CD4-positive, alpha-beta T cell treated with Interleukin-12 subunit alpha and Interleukin-12 subunit beta, for 1 hour (primary cell): ENCODE measurements at regions not wholly inside any gene's neighbourhood (a gene's known extent, or its start where the extent isn't known, plus 50 kb on each side); places are given as distances from the start of the nearest gene placed in this dataset.

Source experiments
- DNase-seq: peaks from one replicate; pipeline ENCODE4 v3.0.0-alpha.2; 2020

DNA sequence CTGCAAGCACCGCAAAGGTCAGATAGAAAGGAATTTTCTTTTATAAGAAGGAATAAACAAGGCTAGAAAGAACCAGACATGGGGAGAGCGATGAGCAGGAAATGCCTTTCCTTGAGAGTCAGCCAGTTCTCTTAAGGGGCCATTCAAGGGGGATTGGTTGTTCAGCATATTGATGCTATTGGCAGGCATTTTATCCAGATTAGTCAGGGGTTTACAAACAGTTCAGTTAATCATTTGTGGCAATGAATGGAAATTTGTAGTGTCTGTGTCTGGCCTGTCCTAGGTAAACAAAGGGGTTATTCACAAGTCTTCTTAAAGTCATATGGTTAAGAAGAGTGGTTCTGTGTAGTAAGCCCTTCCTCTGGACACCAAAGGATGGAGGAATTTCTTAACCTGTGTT is 184.7 kb upstream of the FRMPD4 start:
- DNase-seq = no peak

DNA sequence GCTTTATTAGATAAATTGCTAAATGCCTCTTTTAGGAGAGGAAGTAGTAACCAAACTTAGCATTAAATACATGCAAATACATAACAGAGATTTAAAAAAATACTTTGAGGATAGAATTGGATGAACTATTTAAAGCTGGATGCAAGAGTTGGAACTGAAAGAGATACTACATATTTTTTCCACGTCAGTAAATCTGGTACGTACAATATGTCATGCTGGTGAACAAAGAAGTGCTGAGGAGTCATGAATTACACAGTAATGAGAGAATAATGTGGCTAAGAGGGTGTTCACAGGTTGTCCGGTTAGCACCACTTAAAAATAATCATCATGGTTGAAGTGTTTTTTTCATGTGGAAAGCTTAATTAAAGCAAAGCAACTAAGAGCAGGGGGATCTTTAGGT is 184.1 kb upstream of the FRMPD4 start:
- DNase-seq = no peak

DNA sequence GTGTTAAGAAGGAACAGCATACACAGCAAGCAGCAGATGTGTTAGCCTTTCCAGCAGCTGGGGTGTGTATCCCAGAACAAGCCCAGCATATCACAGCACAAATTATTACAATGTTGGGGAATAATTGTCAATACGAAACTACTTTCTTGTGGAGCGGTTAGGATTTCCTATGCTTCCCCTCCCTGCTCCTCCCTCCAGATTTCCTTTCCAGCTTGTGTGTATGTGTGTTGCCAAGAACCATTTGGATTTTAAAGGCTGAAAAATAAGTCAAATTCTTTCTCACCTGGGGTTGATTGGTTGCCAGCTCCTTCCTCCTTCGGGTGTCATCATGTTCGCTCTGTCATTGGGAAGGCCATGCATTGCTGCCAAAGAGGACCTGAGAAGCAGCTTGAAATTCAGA is 178.2 kb upstream of the FRMPD4 start:
- DNase-seq = no peak

DNA sequence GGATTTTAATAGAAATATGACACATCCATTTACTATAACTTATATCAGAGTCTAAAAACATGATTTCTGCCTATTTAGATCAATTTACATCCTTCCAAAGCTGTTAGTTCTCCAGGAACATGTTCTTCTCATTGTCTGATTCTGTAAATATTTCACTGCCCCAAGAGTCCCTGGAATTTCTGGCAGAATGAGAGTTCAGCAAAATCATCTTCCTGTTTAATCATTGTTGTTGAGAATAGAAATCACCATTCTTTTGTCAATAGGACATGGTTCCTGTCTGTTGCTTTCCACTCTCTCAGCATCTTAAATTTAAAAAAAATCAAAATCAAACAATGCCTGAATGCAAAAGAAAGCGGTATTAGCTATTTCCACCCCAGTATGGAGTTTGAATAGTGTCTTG is 172.8 kb upstream of the FRMPD4 start:
- DNase-seq = no peak

DNA sequence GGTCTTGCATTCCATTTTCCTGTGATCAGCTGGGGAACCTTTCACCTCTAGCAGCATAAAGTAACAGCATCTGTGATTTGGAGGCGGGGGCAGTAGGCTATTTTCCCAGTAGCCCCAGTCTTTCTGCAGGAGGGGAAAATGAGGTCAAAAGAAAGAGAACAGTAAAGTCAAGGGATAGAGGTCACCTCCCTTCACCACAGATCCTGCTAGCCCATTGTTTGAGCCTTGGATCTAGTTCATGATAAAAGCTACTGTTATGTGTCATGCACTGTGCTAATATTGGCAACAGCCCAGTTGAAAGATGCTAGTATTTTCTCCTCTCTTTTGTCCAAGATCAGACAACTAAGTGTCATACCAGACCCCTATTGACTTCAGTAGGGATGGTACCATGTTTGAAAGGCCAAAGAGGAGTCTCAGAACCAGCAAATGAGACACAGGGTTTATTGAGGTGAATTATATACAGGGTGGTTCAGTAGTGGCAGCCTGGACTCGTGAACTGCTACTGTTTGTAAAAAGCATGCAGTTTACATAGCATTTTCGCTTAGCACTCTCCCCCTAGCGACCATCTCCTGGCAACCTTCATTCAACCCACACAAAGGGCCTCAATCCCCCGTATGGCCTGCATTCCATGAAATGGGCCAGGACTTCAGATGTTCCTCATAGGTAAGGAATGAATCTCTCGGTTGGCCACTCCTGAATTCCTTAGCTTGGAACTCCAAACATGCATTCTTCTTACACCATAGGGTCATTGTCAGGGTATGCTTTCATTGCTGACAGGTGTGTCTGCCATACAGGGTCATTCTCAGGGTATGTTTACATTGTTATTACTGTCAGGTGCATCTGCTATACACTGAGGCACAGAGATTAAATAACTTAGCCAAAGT is 170.0 kb upstream of the FRMPD4 start:
- no peak for DNase-seq

DNA sequence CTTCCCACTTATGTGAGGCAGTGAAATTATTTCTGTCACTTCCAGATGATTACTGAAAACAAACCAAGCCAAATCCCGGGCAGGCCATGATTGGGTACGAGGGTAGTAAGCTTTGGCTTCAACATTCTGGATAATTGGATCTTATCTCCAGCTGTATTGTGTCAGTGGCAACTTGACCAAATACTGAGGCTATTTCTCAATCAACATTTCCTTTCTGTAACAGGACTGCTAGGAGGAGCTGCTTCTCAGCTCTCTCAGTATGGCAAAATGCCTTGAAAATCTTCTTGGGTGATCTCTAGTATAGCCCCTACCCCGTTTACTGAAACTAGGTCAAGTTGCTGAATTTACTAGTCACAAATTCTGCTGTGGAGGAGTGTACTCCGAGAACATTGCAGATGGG is 169.3 kb upstream of the FRMPD4 start:
- no peak for DNase-seq

DNA sequence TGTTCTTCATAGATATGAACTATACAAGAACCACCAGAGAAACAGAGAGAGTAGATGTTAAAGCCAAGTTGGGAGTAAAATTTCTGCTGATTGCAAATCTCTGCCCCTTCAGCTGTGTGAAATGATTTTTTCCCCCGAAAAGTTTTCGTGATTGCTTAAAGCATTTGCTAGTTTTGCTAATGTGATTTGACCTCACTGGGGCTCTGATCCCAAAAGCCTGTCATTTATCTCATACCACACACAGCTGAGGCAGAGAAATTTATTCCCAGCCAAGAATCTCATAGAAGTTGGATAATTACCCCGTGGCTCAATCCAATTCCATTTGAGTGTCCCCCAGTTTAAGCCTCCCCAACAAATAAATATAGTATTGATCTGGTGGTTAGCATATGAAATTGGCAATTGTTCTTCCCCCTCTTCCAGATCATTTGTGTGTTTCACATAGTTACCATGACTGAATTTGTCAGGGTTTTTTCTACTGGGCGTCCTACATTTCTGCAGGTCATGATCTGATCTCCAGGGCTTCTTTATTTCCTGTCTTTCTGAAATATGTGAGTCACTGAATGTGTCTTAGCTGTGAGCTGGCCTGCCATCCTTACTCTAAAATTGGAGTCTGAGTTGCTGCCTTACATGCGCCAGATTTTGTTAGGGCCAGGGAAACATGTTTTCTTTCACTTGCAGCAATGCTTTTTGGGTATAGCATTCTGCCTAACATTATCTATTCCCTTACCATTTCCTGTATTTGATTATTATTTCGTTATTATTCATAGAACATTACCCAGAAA is 167.5 kb upstream of the FRMPD4 start:
- DNase-seq = no peak

DNA sequence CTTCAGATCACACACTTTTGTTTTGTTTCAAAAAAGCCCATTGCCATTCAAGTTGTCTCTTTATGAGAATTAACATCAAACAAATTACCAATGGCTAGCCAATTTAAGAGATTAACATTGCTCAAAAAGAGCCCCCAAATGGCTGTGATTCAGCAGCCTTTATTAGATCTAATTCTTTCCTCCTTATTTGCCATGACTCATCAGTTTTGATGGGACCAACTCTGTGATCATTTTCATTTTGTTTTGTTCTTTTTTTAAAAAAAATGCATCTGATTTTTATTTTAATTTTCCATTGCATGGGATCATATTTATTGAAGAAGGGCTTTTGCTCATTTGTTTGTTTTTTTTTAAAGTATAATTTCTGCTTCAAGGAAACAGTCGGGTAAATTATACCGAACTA is 161.6 kb upstream of the FRMPD4 start:
- no peak for DNase-seq

DNA sequence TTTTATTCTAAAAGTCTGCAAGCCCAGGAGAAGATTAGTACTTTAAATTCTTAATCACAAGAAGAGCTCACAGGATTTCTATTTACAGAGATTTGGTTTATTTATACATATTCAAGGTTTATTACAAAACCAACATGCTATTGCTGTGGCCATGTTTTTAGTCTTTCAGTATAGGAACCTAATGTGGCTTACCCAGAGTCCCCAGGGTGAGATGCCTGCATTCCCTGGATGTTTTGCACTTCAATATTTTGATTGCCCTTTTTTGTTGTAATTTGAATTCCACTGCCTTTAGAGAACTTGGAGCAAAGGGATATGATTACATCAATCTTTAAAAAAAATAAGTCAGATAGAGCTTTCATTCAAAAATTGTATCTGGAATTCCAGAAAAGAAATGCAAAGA is 146.0 kb upstream of the FRMPD4 start:
- DNase-seq = no peak

DNA sequence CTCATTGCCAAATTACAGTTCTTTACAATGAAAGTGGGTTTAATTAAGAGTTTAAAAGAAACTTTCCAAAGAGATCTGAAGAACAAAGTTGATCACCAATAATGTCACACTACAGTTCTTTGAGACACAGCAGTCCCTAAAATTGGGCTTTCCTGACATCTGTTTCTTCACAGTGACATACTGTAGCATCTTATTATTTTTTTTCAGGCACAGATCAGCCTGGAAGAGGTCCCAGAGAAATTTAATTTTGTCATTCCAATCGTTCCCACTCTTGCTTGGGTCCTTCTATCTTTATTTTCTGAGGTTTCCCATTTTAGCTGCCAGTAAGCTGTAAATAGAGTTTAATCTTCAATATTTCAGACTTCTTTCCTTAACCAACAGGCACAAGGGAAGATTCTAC is 143.1 kb upstream of the FRMPD4 start:
- no peak for DNase-seq

DNA sequence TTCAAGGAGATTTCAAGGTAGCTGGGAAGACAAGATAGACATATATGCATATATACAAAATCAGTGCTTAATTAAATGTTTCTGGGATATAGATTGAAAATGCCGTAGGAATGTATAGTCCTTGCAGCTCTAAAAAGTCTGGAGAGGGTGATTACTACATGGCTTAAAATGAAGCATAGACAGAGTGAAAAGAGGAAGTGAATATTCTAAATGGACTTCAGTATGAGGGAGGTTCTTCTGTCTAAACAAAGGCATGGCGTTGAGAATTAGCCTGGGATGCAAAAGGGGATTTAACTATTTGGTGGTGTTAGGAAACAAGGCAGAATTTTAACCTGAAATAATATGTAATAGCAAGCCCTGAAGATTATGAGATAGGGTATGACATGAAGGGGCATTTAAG is 141.5 kb upstream of the FRMPD4 start:
- no peak for DNase-seq

DNA sequence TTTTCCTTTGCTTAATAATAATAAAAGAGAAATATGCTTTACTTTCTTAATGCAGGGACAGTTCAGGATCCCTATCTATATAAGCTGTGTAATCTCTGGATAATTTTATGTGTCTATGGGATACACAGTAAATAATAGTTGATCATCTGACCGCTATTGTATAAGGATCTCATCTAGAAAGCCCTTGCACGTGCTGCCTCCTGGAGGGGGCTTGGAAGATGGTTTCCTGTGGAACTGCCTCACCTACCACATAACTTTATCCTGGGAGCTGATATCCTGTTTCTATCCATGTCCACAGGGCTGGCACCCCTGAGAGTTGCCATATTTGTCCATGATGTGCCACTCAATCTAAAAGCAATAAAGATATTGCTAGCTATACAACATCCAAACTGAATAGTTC is 139.3 kb upstream of the FRMPD4 start:
- DNase-seq = no peak

DNA sequence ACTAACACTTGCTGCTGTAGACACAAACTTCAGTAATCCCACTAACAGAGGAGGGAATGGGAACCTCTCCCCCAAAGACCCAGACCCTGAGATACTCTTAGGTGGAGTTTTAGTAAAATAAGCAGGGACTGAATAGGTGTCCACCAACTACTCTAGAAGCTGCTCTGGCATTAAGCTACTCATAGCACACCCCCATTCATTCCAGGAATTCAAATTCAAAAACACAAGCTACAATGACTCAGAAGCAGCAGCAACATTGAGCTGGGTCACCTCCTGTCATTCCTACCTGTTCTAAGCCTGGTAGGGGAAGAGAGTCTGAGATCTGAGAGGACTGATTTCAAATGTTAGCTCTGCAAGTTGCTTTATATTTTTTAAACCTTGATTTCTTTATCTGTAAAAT is 135.4 kb upstream of the FRMPD4 start:
- DNase-seq = no peak

DNA sequence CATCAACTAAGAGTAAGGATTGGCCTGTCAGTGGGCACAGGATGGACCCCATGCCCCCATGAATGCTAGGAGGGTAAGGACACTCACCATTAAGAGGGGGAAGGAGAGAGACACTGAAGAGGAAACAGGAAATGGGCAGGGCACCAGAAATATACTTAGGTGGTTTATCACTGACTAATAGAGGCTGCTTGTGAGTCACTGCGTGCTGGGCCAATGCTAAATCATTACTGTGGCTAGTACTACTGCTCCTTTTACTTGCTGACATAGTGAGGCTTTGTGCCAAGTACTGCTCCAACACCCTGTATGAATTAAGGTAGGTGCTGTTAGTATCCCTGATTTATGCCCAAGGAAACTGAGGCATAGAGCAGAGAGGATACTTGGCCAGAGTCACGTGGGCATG is 130.4 kb upstream of the FRMPD4 start:
- DNase-seq = no peak

DNA sequence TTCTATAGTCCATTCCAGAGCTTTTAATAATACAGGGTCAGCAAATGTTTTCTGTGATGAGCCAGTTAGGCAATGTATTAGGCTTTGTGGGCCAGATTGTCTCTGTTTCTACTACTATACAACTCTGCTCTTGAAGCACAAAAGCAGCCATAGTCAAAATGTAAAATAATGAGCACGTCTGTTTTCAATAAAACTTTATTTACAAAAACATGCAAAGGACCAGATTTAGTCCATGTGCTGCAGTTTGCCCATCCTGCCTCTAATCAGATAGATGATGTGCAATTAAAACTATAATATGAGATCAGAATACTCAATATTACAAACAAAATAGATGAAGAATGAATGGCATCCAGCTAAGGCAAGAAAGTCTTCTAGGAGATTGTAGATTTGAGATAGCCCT is 127.8 kb upstream of the FRMPD4 start:
- DNase-seq = no peak

DNA sequence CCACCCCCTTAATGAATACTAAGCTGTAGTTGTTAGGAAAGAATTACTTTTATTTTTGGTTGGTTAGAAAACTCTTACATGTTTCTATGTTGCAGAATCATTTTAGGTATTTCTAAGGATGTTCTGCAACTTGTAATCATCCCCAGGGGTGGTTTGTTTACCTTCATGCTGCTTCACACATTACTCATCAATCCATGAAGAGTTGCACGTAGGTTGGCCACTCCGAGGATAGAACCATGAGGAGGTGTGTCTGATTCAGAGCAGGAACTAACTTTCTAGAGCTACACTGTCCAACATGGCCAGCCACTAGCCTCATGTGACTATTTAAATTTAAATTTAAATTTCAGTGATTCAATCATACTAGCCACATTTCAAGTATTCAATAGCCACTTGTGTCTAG is 127.2 kb upstream of the FRMPD4 start:
- no peak for DNase-seq

DNA sequence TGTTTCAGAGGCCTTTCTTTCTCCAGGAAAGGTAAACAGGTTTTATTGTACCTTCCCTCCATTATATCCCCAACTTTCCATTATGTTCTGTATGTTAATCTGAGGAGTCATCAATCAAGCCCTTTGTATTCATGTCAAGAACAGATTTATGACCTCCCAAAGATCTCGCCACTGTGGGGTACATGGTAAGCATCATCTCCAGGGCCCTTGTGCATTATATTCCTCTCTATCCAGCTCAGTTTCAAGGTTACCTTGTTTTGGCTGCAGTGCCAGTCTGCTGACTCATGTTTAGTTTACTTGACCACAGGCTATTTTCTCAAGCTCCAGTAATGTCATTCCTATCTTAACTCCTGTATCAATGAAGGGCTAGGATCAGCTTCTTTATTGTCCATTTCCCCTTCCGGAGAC is 125.1 kb upstream of the FRMPD4 start:
- no peak for DNase-seq

DNA sequence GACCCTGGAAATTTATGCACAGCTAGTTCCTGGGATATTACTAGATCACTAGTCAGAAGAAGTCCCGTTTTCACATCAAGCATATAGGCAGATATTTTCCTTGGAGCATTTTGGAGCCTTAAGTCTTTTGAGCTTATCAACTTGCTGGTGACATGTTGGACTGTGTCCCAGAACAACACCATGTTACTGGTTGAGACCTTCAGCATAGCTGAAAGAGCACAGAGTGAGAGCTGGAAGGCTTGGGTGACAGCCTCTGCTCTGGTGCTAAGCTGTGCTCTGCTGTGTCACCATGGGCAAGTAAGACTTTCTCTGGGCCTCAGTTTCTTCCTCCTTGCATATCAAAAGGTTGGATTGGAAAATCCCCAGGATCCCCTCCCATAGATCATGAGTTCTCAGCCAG is 116.6 kb upstream of the FRMPD4 start:
- DNase-seq = no peak

DNA sequence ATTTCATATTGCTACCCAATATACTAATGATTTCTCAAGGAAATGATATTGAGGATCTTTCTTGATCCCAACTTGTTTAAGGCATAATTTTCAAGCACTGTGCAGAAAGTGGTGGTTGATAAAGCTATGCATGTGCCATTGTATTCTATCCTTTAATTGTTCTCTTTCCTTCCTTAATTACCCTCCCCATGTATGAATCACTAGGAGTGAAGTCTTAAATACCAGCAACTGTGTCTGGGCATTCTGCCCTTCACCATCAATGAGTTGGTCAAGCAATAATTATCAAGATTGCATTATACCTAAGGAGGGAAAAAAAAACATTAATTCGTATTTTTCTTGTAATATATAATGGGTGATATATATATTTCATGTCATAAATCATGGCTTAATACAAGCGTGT is 111.8 kb upstream of the FRMPD4 start:
- no peak for DNase-seq

DNA sequence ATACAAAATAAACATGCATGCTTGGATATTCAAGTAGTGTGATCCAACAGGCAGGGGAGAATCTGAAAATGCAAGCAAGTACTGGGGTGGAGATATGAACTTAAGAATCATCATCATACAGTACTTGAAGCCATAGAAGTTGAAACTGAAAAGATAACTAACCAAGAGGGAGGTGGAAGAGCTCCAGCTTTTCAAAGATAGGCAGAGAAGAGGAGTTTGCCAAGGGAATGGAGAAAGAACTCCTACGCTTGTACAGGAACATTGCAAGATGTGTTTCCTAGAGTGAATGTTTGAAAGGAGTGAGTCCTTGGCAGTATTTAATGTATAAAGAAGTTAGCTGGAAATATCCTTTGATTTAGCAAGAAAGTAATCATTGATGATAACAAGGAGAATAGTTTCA is 106.2 kb upstream of the FRMPD4 start:
- no peak for DNase-seq

DNA sequence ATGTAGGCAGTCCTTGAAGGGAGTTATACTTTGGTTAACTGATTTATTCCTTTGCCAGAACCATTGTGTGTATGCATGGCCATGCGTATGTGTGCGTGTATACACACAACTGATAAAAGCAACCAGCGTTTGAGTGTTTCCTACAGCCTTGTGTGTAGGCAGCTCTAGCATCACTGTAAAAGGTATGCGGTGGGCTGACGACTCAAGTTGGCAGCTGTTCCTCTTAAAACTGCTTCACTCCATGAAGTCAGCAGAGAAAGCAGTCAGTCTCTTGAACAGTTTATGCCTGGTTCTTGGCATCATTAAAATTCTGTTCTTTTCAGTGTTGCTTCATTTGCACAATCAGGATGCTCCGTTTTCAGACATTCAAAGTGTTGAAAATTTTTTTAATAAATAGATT is 103.5 kb upstream of the FRMPD4 start:
- DNase-seq = no peak

DNA sequence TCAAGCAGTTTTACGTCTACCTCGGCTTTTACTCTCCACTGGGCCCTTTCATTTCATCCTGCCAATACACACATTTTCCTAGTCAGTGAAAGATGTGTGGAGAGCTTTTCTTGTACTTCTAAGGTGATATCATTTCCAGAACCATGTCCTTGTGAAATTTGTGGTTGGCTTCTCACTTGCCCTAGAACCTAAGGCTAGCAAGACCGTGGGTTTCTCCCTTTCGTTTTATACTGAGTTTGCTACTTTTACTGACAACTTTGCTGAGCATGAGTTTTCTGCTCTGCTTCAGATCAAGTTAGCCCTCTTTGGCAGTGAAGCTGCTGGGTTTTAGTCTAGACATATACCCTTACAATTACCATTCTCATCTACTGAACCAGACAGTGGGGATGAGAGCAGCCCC is 95.7 kb upstream of the FRMPD4 start:
- no peak for DNase-seq

DNA sequence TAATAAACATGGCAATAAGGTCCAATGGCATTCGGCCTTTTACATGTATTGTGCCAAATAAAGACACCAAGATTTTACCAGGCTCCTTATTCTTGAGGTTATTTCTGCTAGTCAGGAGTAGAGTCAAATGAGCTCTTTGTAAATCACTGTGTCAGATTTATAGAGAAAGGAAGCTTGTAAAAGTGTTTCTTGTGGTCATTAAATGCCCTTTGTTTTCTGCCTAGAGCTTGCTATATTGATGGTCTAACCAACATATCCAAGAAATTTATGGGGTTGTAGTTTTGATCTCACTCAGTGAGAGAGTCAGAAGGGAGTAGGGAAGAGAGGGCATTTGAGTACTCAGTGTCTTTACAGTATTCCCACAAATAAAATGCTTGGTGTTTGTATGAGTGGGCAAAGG is 86.2 kb upstream of the FRMPD4 start:
- DNase-seq = no peak

DNA sequence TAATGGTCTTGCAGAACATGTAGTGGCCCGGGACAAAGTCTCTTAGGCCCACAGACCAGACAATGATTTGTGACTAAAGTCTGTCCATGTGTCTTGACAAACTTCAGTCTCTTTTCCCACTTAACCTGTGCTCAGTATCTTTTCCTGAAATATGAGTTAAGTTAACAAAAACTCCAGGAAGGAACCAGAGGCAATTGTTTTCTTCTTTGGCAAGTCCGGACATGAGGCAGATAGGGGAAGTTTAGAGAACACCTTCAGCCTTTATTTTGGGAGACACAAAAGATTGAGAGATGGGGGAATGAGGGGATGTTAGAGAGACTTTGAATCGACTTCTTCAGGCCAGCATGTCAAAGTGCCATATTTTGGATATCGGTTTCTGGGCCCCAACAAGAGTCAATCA is 80.2 kb upstream of the FRMPD4 start:
- DNase-seq = no peak
